ENCODE measurements at regions not wholly inside any gene's neighbourhood (a gene's known extent, or its start where the extent isn't known, plus 50 kb on each side); places are given as distances from the start of the nearest gene placed in this dataset.

- intact Hi-C loops (cut with DNase I; ENCODE audit: low total_unique reads), result loop anchor here (2.0 kb wide), 1 partner anchor 41 kb away; no protein-coding TSS in a partner anchor
- peak overlapping the region in 1 of 4 donors; percentile 27 for H3K4me3 ChIP-seq
Observed at GRCh38 chr18:41391616-41392595, 563.1 kb upstream of the PIK3C3 start.

GRCh38 chr18:41390309-41390708, 564.7 kb upstream of the PIK3C3 start:
- Histone ChIP-seq H3K36me3 (no peaks in the 10 kb centered on the region), H3K4me1 (no peaks in the 10 kb centered on the region), H3K4me3 (no peak overlapping the region), H3K9me3 (no peaks in the 10 kb centered on the region), H3K27me3 (no peaks in the 10 kb centered on the region), H3K27ac (no peak overlapping the region)
- DNase-seq, result no peak
- WGBS, 2 donors (ENCODE audit: low coverage in 1 of 2), result 47 to 49% methylated on average over 8 to 9 of the region's 9 CpGs
- TF ChIP-seq POLR2AphosphoS5 (IDR thresholded peaks at IDR 0.05) (no peak), EP300 (IDR thresholded peaks at IDR 0.05; ENCODE audit: low read depth) (no peak), POLR2A (IDR thresholded peaks at IDR 0.05) (no peak), CTCF (IDR thresholded peaks at IDR 0.05) (no peak)
- in situ Hi-C loops (cut with MboI; ENCODE audit: low pct_ligation_motif_present in 1 of 4, low pct_unique_long_range_greater_than_20kb in 1 of 4, low sequenced_read_pairs in 3 of 4), result no loop called here
- intact Hi-C loops (cut with DNase I; ENCODE audit: low total_unique reads), result no loop called here

More at GRCh38 chr18:41391616-41392595, 563.1 kb upstream of the PIK3C3 start:
- 16 to 23% methylated on average over 5 to 12 of the region's 12 CpGs for WGBS, 2 donors (ENCODE audit: low coverage in 1 of 2)
- DNase-seq, result peak; percentile 16
- H3K27ac ChIP-seq, result no peak overlapping the region
- TF ChIP-seq EP300 (IDR thresholded peaks at IDR 0.05; ENCODE audit: low read depth), result no peak
- peak in 3 of 5 experiments; percentile 17 to 39 (median 36) for TF ChIP-seq CTCF (IDR thresholded peaks at IDR 0.05)
- in situ Hi-C loops (cut with MboI; ENCODE audit: low pct_ligation_motif_present in 1 of 4, low pct_unique_long_range_greater_than_20kb in 1 of 4, low sequenced_read_pairs in 3 of 4), result no loop called here
- H3K27me3 ChIP-seq, result no peaks in the 10 kb centered on the region
- no peaks in the 10 kb centered on the region for H3K4me1 ChIP-seq
- no peaks in the 10 kb centered on the region for H3K36me3 ChIP-seq
- H3K9me3 ChIP-seq, result no peaks in the 10 kb centered on the region

GRCh38 chr18:41378598-41378997, 576.4 kb upstream of the PIK3C3 start:
- Histone ChIP-seq H3K9me3 (no peaks in the 10 kb centered on the region), H3K27me3 (no peaks in the 10 kb centered on the region), H3K4me3 (no peak overlapping the region), H3K27ac (no peak overlapping the region), H3K36me3 (no peaks in the 10 kb centered on the region), H3K4me1 (no peaks in the 10 kb centered on the region)
- no peak for DNase-seq
- TF ChIP-seq POLR2AphosphoS5 (IDR thresholded peaks at IDR 0.05), result no peak
- no peak for TF ChIP-seq POLR2A (IDR thresholded peaks at IDR 0.05)
- intact Hi-C loops (cut with DNase I; ENCODE audit: low total_unique reads) (no loop called here), in situ Hi-C loops (cut with MboI; ENCODE audit: low pct_ligation_motif_present in 1 of 4, low pct_unique_long_range_greater_than_20kb in 1 of 4, low sequenced_read_pairs in 3 of 4) (no loop called here)
- 25 to 34% methylated on average over 5 of the region's 5 CpGs for WGBS, 2 donors (ENCODE audit: low coverage in 1 of 2)

DNA sequence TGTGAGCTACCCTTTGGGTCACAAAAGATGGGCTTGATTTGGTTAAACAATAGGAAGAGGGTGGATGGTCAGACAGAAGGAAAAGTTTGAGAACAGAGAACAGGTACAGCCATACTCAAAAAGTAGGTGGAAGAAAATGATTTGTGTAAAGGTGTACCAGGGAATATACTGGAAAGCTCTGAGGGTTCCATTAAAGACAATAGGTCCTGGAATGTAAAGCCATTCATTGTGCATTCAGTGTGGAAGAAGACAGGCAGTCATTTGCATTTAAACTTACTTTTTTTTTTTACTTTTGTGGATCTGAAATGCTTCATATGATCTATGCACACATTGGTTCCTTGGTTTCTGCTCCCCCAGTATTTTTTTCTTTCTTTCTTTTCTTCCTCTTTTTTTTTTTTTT, 581.4 kb upstream of the PIK3C3 start:
- intact Hi-C loops (cut with DNase I; ENCODE audit: low total_unique reads) (no loop called here), in situ Hi-C loops (cut with MboI; ENCODE audit: low pct_ligation_motif_present in 1 of 4, low pct_unique_long_range_greater_than_20kb in 1 of 4, low sequenced_read_pairs in 3 of 4) (no loop called here)
- no peaks in the 10 kb centered on the region for H3K4me1 ChIP-seq
- H3K27ac ChIP-seq, result no peak overlapping the region
- no peaks in the 10 kb centered on the region for H3K27me3 ChIP-seq
- H3K9me3 ChIP-seq, result no peaks in the 10 kb centered on the region
- no peak for DNase-seq
- H3K4me3 ChIP-seq, result no peak overlapping the region
- no peaks in the 10 kb centered on the region for H3K36me3 ChIP-seq
- TF ChIP-seq EP300 (IDR thresholded peaks at IDR 0.05; ENCODE audit: low read depth) (no peak), CTCF (IDR thresholded peaks at IDR 0.05) (no peak), POLR2AphosphoS5 (IDR thresholded peaks at IDR 0.05) (no peak), POLR2A (IDR thresholded peaks at IDR 0.05) (no peak)
